ENCODE measurements at regions not wholly inside any gene's neighbourhood (a gene's known extent, or its start where the extent isn't known, plus 50 kb on each side); places are given as distances from the start of the nearest gene placed in this dataset.
A peak's percentile ranks its signal among the peaks of the same experiment; 100 is the strongest.
"Not testable (repeated sequence)": the region's sequence is repeated elsewhere in the genome, so short reads cannot be mapped to it uniquely, and the experiment has no call there.

- DNase-seq (ENCODE audit: low read depth in 4 of 4, low spot score in 3 of 4), result no peak
Observed at GRCh38 chr9:80518441-80518840, 946.7 kb downstream of the TLE4 start.

- no peak for DNase-seq (ENCODE audit: low read depth in 4 of 4, low spot score in 3 of 4)
Observed at GRCh38 chr9:80516679-80517078, 944.9 kb downstream of the TLE4 start.

- DNase-seq (ENCODE audit: low read depth in 4 of 4, low spot score in 3 of 4), result no peak
Observed at GRCh38 chr9:80509358-80509757, 937.6 kb downstream of the TLE4 start.

GRCh38 chr9:80507611-80508010 lies 935.8 kb downstream of the TLE4 start:
- DNase-seq (ENCODE audit: low read depth in 4 of 4, low spot score in 3 of 4), result no peak

DNA sequence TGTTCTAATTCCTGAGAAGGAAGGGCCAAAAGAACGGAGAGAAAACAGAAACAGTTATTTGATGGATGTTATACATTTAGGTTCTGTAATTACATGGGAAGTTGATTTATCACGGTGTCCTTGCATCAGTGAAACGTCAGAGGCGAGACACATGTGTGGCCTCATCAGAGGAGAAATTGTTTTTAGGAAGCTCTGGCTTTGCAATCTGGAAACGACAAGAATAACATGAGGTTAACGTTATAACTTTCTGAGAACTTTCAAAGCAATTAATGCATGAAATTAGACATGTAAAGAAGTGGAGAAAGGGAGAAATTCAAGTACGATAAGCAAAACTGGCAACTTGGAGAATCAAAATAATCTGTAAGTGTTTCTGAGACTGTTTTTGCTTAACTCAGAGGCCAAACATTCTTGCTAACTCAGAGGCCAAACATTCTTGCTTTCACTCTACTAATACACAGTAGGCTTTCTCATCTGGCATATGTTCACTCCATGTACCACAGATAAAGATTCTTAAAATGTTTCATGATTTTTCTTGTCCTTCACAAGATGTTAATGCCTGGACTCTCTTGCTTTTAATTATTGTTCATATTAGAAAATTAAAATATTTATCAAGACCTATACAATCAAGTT lies 933.0 kb downstream of the TLE4 start:
- DNase-seq (ENCODE audit: low read depth in 4 of 4, low spot score in 3 of 4), result no peak

DNA sequence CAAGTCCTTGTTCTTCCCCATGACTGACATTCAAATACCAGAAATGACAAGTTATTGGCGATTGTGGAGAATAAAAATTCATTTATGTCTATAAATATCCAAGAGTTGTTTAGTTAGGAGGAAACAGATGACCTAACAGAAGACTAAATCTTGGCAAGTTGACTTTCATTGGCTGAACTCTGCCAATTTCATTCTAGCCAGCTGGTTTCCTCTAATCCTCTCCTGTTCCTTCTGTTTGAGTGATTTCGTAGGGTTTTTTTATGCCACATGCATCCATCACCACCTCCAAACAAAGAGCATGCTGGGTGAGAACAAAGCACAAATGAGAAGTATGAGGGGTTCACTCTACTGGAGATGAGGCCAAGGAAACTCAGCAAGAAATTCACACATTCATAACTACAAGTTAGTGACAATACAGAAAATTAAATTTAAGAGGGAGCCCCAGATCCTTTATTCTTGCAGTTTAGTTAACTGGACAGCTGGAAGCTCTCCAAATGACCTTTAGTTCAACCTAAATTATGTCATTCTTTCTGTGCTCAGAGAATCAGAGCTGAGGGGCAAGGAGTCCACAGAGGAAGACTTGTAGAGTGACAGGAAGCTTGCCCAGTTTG lies 932.0 kb downstream of the TLE4 start:
- peak; percentile 10 to 32 (median 27) for DNase-seq (ENCODE audit: low read depth in 4 of 4, low spot score in 3 of 4)

DNA sequence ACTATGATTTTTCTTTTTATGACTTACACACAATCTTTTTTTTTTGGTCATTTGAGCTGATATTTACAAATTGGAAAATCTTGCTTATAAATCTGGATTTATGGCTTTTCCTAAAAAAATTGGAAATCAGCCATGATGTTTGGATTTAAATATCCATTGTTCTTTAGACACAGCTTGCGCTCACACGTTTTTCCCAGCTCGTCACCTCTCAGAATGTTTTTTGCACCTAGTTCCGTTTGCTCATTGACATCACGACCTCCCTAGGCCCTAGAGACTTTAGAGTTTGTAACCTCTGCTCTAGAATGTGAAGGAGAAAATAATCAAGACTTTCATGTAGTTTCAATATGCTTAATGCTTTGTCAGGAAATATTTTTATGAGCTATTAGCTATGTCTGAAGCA lies 930.5 kb downstream of the TLE4 start:
- no peak for DNase-seq (ENCODE audit: low read depth in 4 of 4, low spot score in 3 of 4)

DNA sequence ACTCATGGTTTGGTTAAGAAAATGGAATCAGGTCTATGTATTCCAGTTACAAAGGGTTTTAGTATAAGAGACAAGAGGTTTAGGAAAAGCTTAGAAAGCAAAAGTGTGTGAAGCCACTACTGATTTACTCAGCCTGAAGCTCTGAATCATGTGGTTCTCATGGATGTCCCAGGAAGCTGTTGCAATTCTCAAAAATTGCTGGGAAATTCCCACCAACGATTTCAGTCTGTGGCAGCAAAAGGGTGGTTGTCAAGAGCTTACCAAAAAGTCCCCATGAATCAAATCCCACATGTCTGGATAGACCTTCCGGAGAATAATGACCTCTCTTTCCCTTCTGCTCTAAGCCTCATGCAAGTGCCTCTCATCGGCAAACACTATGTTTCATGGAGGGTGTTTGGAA lies 929.9 kb downstream of the TLE4 start:
- DNase-seq (ENCODE audit: low read depth in 4 of 4, low spot score in 3 of 4), result no peak

GRCh38 chr9:80500300-80500699 lies 928.5 kb downstream of the TLE4 start:
- no peak for DNase-seq (ENCODE audit: low read depth in 4 of 4, low spot score in 3 of 4)

DNA sequence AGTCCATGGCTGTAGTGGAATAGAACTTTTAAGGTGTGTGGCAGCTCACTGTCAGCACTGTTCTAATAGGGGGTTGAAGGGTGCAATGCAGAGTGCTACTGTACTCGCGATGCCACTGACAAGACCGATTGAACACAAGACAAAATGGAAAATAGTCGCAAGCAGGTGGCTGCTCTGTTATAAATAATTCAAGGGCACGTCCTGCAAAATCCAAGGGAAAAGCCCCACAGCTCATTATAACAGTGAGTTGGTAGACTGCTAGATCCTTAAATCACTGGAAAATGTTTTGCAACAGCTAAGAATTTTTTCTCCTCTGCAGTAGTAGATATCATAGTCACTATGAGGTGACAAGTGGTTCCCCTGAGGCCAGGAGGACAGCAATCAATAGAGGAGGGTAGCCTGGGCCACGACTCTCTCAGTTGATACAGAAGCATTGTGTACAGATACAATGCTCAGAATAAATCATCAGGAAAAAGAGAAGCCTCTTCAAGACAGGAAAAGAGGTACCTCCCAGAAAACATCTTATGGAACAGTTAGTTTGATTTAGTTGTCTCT lies 926.3 kb downstream of the TLE4 start:
- no peak for DNase-seq (ENCODE audit: low read depth in 4 of 4, low spot score in 3 of 4)

GRCh38 chr9:80496901-80497556 lies 925.3 kb downstream of the TLE4 start:
- DNase-seq (ENCODE audit: low read depth in 4 of 4, low spot score in 3 of 4), result no peak

DNA sequence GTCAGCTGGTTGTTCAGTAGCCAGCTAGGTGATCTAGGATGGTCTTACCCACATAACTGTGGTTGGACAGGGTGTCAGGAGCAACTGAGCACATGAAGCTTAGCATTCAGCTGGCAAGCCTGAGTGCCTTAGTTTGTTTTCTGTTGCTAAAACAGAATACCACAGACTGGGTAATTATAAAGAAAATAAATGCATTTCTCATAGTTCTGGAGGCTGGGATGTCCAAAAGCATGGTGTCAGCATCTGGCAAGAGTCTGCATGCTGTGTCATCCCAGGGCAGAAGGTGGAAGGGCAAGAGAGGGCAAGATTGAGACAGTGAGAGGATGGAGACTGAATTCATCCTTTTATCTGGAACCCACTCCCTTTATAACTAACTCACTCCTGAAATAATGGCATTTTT lies 921.5 kb downstream of the TLE4 start:
- DNase-seq (ENCODE audit: low read depth in 4 of 4, low spot score in 3 of 4), result no peak

GRCh38 chr9:80492221-80492620 lies 920.5 kb downstream of the TLE4 start:
- no peak for DNase-seq (ENCODE audit: low read depth in 4 of 4, low spot score in 3 of 4)

DNA sequence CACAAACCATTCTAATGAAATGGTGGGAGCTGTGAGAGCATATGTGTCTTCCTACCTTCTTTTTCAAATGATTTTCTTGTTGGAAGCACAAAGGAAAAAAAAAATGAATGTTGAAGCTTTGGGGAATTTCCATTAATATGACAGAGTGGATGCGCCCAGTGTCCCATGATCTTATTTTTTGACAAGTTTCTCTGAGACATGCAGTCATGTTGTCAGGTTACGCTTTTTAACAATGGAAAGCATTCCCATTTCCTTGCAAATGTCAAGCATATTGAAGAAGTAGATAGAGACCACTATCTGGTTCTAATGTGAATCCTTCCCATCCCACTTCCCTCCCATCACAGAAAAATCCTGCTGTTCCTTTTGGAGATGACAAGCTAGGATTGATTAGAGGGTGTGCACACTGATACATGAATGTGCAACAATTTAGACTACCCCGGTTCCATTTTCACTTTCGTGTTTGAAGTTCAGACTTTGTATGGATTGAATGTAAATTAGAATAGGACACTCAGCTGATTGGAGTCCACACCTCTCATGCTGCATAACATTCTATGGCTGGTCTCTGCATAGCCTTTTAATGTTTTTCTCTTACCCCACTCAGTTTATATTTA lies 919.4 kb downstream of the TLE4 start:
- no peak for DNase-seq (ENCODE audit: low read depth in 4 of 4, low spot score in 3 of 4)

DNA sequence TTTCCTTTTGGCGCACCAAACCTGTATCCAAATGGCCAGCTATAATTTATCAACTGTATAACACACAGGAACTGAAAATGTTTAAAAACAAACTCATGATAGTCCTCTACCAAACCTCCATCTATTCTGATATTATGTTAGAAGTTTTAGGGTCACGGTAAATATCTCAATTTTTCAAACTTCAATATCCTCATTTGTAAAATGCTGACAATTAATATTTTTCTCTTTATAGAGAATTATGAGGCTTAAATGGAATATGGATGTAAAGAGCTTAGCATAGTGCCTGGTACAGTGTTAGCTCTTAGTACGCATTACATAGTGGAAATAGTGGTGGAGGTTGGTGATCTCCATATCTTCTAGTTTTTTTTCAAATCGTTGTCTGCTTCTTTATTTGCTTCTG lies 917.6 kb downstream of the TLE4 start:
- no peak for DNase-seq (ENCODE audit: low read depth in 4 of 4, low spot score in 3 of 4)

DNA sequence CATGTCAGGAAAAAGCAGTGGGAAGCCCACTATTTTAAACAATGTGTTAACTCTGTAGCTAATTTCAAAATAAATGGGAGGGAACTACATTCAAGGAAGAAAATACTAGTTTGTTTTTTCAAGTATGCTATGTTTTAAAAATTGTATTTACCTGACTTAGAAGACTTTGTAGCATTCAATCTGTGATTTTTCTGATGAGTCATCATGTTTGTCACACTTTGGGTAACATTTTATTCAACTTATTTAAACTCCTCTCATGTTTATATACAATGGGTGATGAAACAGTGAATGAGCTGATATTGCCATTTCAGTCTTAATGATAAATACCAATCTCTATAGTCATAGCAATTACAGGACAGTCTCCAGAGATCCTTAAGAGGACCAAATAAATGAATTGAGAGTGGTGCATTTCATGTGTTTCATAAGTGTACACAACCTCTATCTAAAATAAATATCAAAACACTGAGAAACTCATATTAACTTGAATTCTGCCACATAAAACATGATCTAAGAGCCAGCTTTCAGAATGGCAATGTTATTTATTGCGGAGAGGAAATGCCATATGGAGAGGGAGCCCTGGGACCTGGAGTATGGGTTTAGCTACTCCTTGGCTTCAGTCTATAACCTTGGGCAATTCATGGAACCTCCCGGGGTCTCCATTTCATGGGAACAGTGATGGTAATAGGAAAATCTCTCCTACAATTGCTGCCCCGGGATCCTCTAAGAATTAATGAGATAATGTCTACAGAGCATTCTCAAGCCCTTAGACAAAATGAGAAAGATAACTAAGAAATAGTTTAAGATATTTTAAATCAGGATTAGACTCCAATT lies 913.9 kb downstream of the TLE4 start:
- DNase-seq (ENCODE audit: low read depth in 4 of 4, low spot score in 3 of 4), result no peak

DNA sequence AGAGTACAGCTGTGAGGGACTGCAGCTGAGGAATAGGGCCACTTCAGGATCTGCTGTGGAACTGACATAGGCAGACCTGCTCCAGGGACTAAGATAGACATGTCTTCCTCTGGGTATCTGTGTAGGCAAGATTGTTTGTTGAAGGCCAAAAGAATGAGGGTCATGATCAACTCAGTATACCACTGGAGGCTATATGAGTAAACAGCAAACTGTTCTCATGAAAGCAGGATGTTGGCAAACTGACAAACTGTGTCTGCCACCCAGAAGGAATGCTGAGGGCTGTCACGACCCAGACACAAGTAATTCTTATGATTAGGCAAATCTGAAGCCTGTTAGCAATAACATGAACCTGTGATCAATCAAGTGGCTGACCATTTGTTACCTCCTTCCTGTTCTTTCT lies 910.5 kb downstream of the TLE4 start:
- not testable (repeated sequence) for DNase-seq (ENCODE audit: low read depth in 4 of 4, low spot score in 3 of 4)

GRCh38 chr9:80467632-80468031 lies 895.9 kb downstream of the TLE4 start:
- DNase-seq (ENCODE audit: low read depth in 4 of 4, low spot score in 3 of 4), result no peak

- DNase-seq (ENCODE audit: low read depth in 4 of 4, low spot score in 3 of 4), result no peak
Observed at GRCh38 chr9:80465556-80465955, 893.8 kb downstream of the TLE4 start.

- no peak for DNase-seq (ENCODE audit: low read depth in 4 of 4, low spot score in 3 of 4)
Observed at GRCh38 chr9:80449513-80449912, 877.7 kb downstream of the TLE4 start.

DNA sequence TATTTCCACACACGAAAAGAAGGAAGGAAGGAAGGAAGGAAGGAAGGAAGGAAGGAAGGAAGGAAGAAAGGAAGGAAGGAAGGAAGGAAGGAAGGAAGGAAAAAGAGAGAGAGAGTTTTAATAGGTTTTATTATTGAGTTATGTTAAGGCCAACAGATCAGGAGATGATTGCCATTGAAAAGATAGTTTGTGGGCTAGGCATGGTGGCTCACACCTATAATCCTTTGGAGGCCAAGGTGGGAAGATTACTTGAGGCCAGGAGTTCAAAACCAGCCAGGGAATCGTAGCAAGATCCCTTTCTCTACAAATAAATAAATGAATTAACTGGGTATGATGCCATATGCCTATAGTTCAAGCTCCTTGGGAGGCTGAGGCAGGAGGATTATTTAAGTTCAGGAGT lies 877.2 kb downstream of the TLE4 start:
- DNase-seq (ENCODE audit: low read depth in 4 of 4, low spot score in 3 of 4), result no peak
